Mammary epithelial cell (primary cell): ENCODE measurements at regions not wholly inside any gene's neighbourhood (a gene's known extent, or its start where the extent isn't known, plus 50 kb on each side); places are given as distances from the start of the nearest gene placed in this dataset.

ENCODE experiments used
- EZH2 ChIP-seq: IDR thresholded peaks from 2 replicates; pipeline ENCODE4 v1.6.1; 2012; ENCODE audit warnings: low read length, inconsistent platforms, borderline replicate concordance
- TF ChIP-seq, protein P1 (sequence below), 2 donors: IDR thresholded peaks in 1 of 2; conservative IDR thresholded peaks in 1 of 2; 2 replicates each; pipeline ENCODE4 v1.5.1; 2011 to 2012; ENCODE audit warnings: inconsistent platforms in 2 of 2, low read length in 2 of 2, mild to moderate bottlenecking in 2 of 2, control low read depth in 1 of 2, low read depth in 1 of 2; ENCODE audit not compliant: insufficient read depth in 1 of 2; ENCODE audit errors: extremely low read depth in 1 of 2

- TF ChIP-seq, protein P1, sequence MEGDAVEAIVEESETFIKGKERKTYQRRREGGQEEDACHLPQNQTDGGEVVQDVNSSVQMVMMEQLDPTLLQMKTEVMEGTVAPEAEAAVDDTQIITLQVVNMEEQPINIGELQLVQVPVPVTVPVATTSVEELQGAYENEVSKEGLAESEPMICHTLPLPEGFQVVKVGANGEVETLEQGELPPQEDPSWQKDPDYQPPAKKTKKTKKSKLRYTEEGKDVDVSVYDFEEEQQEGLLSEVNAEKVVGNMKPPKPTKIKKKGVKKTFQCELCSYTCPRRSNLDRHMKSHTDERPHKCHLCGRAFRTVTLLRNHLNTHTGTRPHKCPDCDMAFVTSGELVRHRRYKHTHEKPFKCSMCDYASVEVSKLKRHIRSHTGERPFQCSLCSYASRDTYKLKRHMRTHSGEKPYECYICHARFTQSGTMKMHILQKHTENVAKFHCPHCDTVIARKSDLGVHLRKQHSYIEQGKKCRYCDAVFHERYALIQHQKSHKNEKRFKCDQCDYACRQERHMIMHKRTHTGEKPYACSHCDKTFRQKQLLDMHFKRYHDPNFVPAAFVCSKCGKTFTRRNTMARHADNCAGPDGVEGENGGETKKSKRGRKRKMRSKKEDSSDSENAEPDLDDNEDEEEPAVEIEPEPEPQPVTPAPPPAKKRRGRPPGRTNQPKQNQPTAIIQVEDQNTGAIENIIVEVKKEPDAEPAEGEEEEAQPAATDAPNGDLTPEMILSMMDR (conservative IDR thresholded peaks at IDR 0.05 in 1 of 2, IDR thresholded peaks at IDR 0.05 in 1 of 2; ENCODE audit: extremely low read depth in 1 of 2, insufficient read depth in 1 of 2, low read depth in 1 of 2, low read length in 2 of 2): no peak
- no peak for TF ChIP-seq EZH2
Measured at GRCh38 chr7:152541892-152542291, 106.1 kb upstream of the KMT2C start.
